ENCODE measurements at regions not wholly inside any gene's neighbourhood (a gene's known extent, or its start where the extent isn't known, plus 50 kb on each side); places are given as distances from the start of the nearest gene placed in this dataset.

- Histone ChIP-seq H3K36me3 (ENCODE audit: control insufficient read depth, insufficient read depth, low read length) (no peaks in the 10 kb centered on the region), H3K9me3 (ENCODE audit: control insufficient read depth, low read length) (no peaks in the 10 kb centered on the region), H3K27ac (ENCODE audit: insufficient read depth, low read length, poor library complexity, severe bottlenecking) (no peak overlapping the region), H3K27me3 (replicated peaks; ENCODE audit: control insufficient read depth, insufficient read depth, low read length, poor library complexity, severe bottlenecking) (no peaks in the 10 kb centered on the region), H3K4me3 (ENCODE audit: insufficient read depth, low read depth, low read length, poor library complexity, severe bottlenecking) (no peak overlapping the region), H3K4me1 (ENCODE audit: control insufficient read depth, insufficient read depth, low read length, poor library complexity, severe bottlenecking) (no peaks in the 10 kb centered on the region)
- DNase-seq: no peak
These were observed 1354.9 kb upstream of the GJE1 start for GRCh38 chr6:140777780-140778179.

- Histone ChIP-seq H3K9me3 (ENCODE audit: control insufficient read depth, low read length) (no peaks in the 10 kb centered on the region), H3K36me3 (ENCODE audit: control insufficient read depth, insufficient read depth, low read length) (no peaks in the 10 kb centered on the region), H3K4me3 (ENCODE audit: insufficient read depth, low read depth, low read length, poor library complexity, severe bottlenecking) (no peak overlapping the region), H3K27me3 (replicated peaks; ENCODE audit: control insufficient read depth, insufficient read depth, low read length, poor library complexity, severe bottlenecking) (no peaks in the 10 kb centered on the region), H3K27ac (ENCODE audit: insufficient read depth, low read length, poor library complexity, severe bottlenecking) (no peak overlapping the region), H3K4me1 (ENCODE audit: control insufficient read depth, insufficient read depth, low read length, poor library complexity, severe bottlenecking) (no peaks in the 10 kb centered on the region)
- DNase-seq: no peak
These were observed 1357.7 kb upstream of the GJE1 start for GRCh38 chr6:140775061-140775460.

GRCh38 chr6:140774080-140774505 lies 1358.6 kb upstream of the GJE1 start:
- H3K4me3 ChIP-seq (ENCODE audit: insufficient read depth, low read depth, low read length, poor library complexity, severe bottlenecking): no peak overlapping the region
- H3K36me3 ChIP-seq (ENCODE audit: control insufficient read depth, insufficient read depth, low read length): no peaks in the 10 kb centered on the region
- no peaks in the 10 kb centered on the region for H3K9me3 ChIP-seq (ENCODE audit: control insufficient read depth, low read length)
- H3K27ac ChIP-seq (ENCODE audit: insufficient read depth, low read length, poor library complexity, severe bottlenecking): no peak overlapping the region
- no peaks in the 10 kb centered on the region for H3K4me1 ChIP-seq (ENCODE audit: control insufficient read depth, insufficient read depth, low read length, poor library complexity, severe bottlenecking)
- H3K27me3 ChIP-seq (replicated peaks; ENCODE audit: control insufficient read depth, insufficient read depth, low read length, poor library complexity, severe bottlenecking): no peaks in the 10 kb centered on the region
- DNase-seq: no peak

GRCh38 chr6:140773276-140773675 lies 1359.4 kb upstream of the GJE1 start:
- H3K27ac ChIP-seq (ENCODE audit: insufficient read depth, low read length, poor library complexity, severe bottlenecking): no peak overlapping the region
- H3K36me3 ChIP-seq (ENCODE audit: control insufficient read depth, insufficient read depth, low read length): no peaks in the 10 kb centered on the region
- DNase-seq: no peak

GRCh38 chr6:140772576-140772975 lies 1360.1 kb upstream of the GJE1 start:
- H3K27ac ChIP-seq (ENCODE audit: insufficient read depth, low read length, poor library complexity, severe bottlenecking): no peak overlapping the region
- H3K4me1 ChIP-seq (ENCODE audit: control insufficient read depth, insufficient read depth, low read length, poor library complexity, severe bottlenecking): no peaks in the 10 kb centered on the region
- no peaks in the 10 kb centered on the region for H3K9me3 ChIP-seq (ENCODE audit: control insufficient read depth, low read length)
- no peak for DNase-seq
- no peaks in the 10 kb centered on the region for H3K27me3 ChIP-seq (replicated peaks; ENCODE audit: control insufficient read depth, insufficient read depth, low read length, poor library complexity, severe bottlenecking)
- no peaks in the 10 kb centered on the region for H3K36me3 ChIP-seq (ENCODE audit: control insufficient read depth, insufficient read depth, low read length)
- no peak overlapping the region for H3K4me3 ChIP-seq (ENCODE audit: insufficient read depth, low read depth, low read length, poor library complexity, severe bottlenecking)

More at GRCh38 chr6:140773276-140773675, 1359.4 kb upstream of the GJE1 start:
- H3K4me1 ChIP-seq (ENCODE audit: control insufficient read depth, insufficient read depth, low read length, poor library complexity, severe bottlenecking): no peaks in the 10 kb centered on the region
- no peak overlapping the region for H3K4me3 ChIP-seq (ENCODE audit: insufficient read depth, low read depth, low read length, poor library complexity, severe bottlenecking)
- no peaks in the 10 kb centered on the region for H3K9me3 ChIP-seq (ENCODE audit: control insufficient read depth, low read length)
- no peaks in the 10 kb centered on the region for H3K27me3 ChIP-seq (replicated peaks; ENCODE audit: control insufficient read depth, insufficient read depth, low read length, poor library complexity, severe bottlenecking)

- H3K27me3 ChIP-seq (replicated peaks; ENCODE audit: control insufficient read depth, insufficient read depth, low read length, poor library complexity, severe bottlenecking): no peaks in the 10 kb centered on the region
- no peaks in the 10 kb centered on the region for H3K36me3 ChIP-seq (ENCODE audit: control insufficient read depth, insufficient read depth, low read length)
- DNase-seq: no peak
- H3K9me3 ChIP-seq (ENCODE audit: control insufficient read depth, low read length): no peaks in the 10 kb centered on the region
- H3K27ac ChIP-seq (ENCODE audit: insufficient read depth, low read length, poor library complexity, severe bottlenecking): no peak overlapping the region
- H3K4me1 ChIP-seq (ENCODE audit: control insufficient read depth, insufficient read depth, low read length, poor library complexity, severe bottlenecking): no peaks in the 10 kb centered on the region
- no peak overlapping the region for H3K4me3 ChIP-seq (ENCODE audit: insufficient read depth, low read depth, low read length, poor library complexity, severe bottlenecking)
These were observed 1364.6 kb upstream of the GJE1 start for GRCh38 chr6:140768133-140768532.

- DNase-seq: no peak
- H3K36me3 ChIP-seq (ENCODE audit: control insufficient read depth, insufficient read depth, low read length): no peaks in the 10 kb centered on the region
- no peak overlapping the region for H3K27ac ChIP-seq (ENCODE audit: insufficient read depth, low read length, poor library complexity, severe bottlenecking)
- H3K4me3 ChIP-seq (ENCODE audit: insufficient read depth, low read depth, low read length, poor library complexity, severe bottlenecking): no peak overlapping the region
- H3K27me3 ChIP-seq (replicated peaks; ENCODE audit: control insufficient read depth, insufficient read depth, low read length, poor library complexity, severe bottlenecking): no peaks in the 10 kb centered on the region
- no peaks in the 10 kb centered on the region for H3K4me1 ChIP-seq (ENCODE audit: control insufficient read depth, insufficient read depth, low read length, poor library complexity, severe bottlenecking)
- H3K9me3 ChIP-seq (ENCODE audit: control insufficient read depth, low read length): no peaks in the 10 kb centered on the region
These were observed 1365.7 kb upstream of the GJE1 start for GRCh38 chr6:140766999-140767398.

GRCh38 chr6:140758169-140758877 lies 1374.4 kb upstream of the GJE1 start:
- DNase-seq: no peak
- no peak overlapping the region for H3K27ac ChIP-seq (ENCODE audit: insufficient read depth, low read length, poor library complexity, severe bottlenecking)
- no peaks in the 10 kb centered on the region for H3K9me3 ChIP-seq (ENCODE audit: control insufficient read depth, low read length)
- no peaks in the 10 kb centered on the region for H3K4me1 ChIP-seq (ENCODE audit: control insufficient read depth, insufficient read depth, low read length, poor library complexity, severe bottlenecking)
- H3K36me3 ChIP-seq (ENCODE audit: control insufficient read depth, insufficient read depth, low read length): no peaks in the 10 kb centered on the region
- H3K27me3 ChIP-seq (replicated peaks; ENCODE audit: control insufficient read depth, insufficient read depth, low read length, poor library complexity, severe bottlenecking): no peaks in the 10 kb centered on the region
- no peak overlapping the region for H3K4me3 ChIP-seq (ENCODE audit: insufficient read depth, low read depth, low read length, poor library complexity, severe bottlenecking)

- Histone ChIP-seq H3K27me3 (replicated peaks; ENCODE audit: control insufficient read depth, insufficient read depth, low read length, poor library complexity, severe bottlenecking) (no peaks in the 10 kb centered on the region), H3K4me3 (ENCODE audit: insufficient read depth, low read depth, low read length, poor library complexity, severe bottlenecking) (no peak overlapping the region), H3K27ac (ENCODE audit: insufficient read depth, low read length, poor library complexity, severe bottlenecking) (no peak overlapping the region), H3K4me1 (ENCODE audit: control insufficient read depth, insufficient read depth, low read length, poor library complexity, severe bottlenecking) (no peaks in the 10 kb centered on the region), H3K36me3 (ENCODE audit: control insufficient read depth, insufficient read depth, low read length) (no peaks in the 10 kb centered on the region), H3K9me3 (ENCODE audit: control insufficient read depth, low read length) (no peaks in the 10 kb centered on the region)
- no peak for DNase-seq
These were observed 1377.8 kb upstream of the CITED2 start for GRCh38 chr6:140752234-140752633.

- H3K9me3 ChIP-seq (ENCODE audit: control insufficient read depth, low read length): no peaks in the 10 kb centered on the region
- H3K36me3 ChIP-seq (ENCODE audit: control insufficient read depth, insufficient read depth, low read length): no peaks in the 10 kb centered on the region
- no peak overlapping the region for H3K4me3 ChIP-seq (ENCODE audit: insufficient read depth, low read depth, low read length, poor library complexity, severe bottlenecking)
- H3K4me1 ChIP-seq (ENCODE audit: control insufficient read depth, insufficient read depth, low read length, poor library complexity, severe bottlenecking): no peaks in the 10 kb centered on the region
- DNase-seq: no peak
- H3K27ac ChIP-seq (ENCODE audit: insufficient read depth, low read length, poor library complexity, severe bottlenecking): no peak overlapping the region
- H3K27me3 ChIP-seq (replicated peaks; ENCODE audit: control insufficient read depth, insufficient read depth, low read length, poor library complexity, severe bottlenecking): no peaks in the 10 kb centered on the region
These were observed 1372.7 kb upstream of the CITED2 start for GRCh38 chr6:140747114-140747513.

Data from effector memory CD4-positive, alpha-beta T cell (primary cell).